SJSA1 (cell line): ENCODE measurements at regions not wholly inside any gene's neighbourhood (a gene's known extent, or its start where the extent isn't known, plus 50 kb on each side); places are given as distances from the start of the nearest gene placed in this dataset.

Source experiments
- DNase-seq, 2 experiments: peaks; one replicate each; pipeline ENCODE4 v3.0.0-alpha.2; 2015 to 2020; ENCODE audit warnings: low spot score in 2 of 2, low read depth in 1 of 2
- H3K27ac ChIP-seq: fragments of 250-450 bp; sonication (Bioruptor Pico); 2 replicates; pipeline ENCODE4 v1.5.1; 2020; ENCODE audit warnings: mild to moderate bottlenecking, moderate library complexity
- H3K27me3 ChIP-seq: fragments of 250-450 bp; sonication (Bioruptor Pico); replicated peaks from 2 replicates; pipeline ENCODE4 v1.5.1; 2020; ENCODE audit warnings: mild to moderate bottlenecking, moderate library complexity
- H3K36me3 ChIP-seq: fragments of 250-450 bp; sonication (Bioruptor Pico); 2 replicates; pipeline ENCODE4 v1.5.1; 2020; ENCODE audit warnings: mild to moderate bottlenecking
- H3K4me1 ChIP-seq: fragments of 250-450 bp; sonication (Bioruptor Pico); replicated peaks from 2 replicates; pipeline ENCODE4 v1.6.1; 2021; ENCODE audit warnings: mild to moderate bottlenecking
- H3K4me3 ChIP-seq: fragments of 250-450 bp; sonication (Bioruptor Pico); 2 replicates; pipeline ENCODE4 v1.5.1; 2020; ENCODE audit warnings: mild to moderate bottlenecking
- H3K9me3 ChIP-seq: fragments of 250-450 bp; sonication (Bioruptor Pico); replicated peaks from 2 replicates; pipeline ENCODE4 v1.5.1; 2020; ENCODE audit warnings: mild to moderate bottlenecking

DNA sequence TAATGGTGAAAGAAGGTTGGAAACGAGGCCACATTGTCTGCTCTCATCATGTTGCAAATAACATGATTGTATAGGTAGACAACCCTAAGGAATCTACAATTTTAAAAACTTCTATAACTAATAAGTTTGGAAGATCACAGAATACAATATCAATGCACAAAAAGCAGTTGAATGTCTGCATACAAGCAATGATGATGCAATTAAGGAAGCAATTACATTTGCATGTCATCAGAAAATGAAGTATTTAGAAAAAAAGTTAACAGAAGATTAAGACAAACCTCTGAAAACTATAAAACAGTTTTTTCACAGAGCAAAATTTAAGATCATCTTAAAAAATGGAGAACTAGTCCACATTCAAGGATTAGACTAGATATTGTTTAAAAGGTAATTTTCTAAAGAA is 181.1 kb downstream of the METTL4 start:
- H3K4me1 ChIP-seq = peaks cover 5% of the 10 kb centered on the region
- H3K4me3 ChIP-seq = no peak overlapping the region
- DNase-seq = no peak
- H3K27me3 ChIP-seq = no peaks in the 10 kb centered on the region
- H3K9me3 ChIP-seq = no peaks in the 10 kb centered on the region
- no peaks in the 10 kb centered on the region for H3K36me3 ChIP-seq
- H3K27ac ChIP-seq = no peak overlapping the region

DNA sequence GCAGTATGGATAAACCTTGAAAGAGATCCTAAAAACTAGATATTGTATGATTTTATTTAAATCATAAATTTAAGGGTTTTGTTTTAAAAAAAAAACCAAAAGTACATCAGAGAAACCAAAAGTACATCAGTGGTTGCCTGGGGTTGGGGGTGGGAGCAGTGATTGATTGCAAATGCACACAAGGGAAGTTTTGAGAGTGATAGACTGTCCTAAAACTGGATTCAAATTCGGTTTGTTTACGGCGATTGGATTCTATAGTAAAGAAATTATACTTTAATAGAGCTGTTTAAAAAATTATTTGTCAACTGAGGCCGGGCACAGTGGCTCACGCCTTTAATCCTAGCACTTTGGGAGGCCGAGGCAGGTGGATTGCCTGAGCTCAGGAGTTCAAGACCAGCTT is 179.8 kb downstream of the METTL4 start:
- H3K36me3 ChIP-seq = no peaks in the 10 kb centered on the region
- no peaks in the 10 kb centered on the region for H3K27me3 ChIP-seq
- no peak overlapping the region for H3K4me3 ChIP-seq
- peaks cover 19% of the 10 kb centered on the region for H3K4me1 ChIP-seq
- no peak overlapping the region for H3K27ac ChIP-seq
- H3K9me3 ChIP-seq = no peaks in the 10 kb centered on the region
- no peak for DNase-seq

DNA sequence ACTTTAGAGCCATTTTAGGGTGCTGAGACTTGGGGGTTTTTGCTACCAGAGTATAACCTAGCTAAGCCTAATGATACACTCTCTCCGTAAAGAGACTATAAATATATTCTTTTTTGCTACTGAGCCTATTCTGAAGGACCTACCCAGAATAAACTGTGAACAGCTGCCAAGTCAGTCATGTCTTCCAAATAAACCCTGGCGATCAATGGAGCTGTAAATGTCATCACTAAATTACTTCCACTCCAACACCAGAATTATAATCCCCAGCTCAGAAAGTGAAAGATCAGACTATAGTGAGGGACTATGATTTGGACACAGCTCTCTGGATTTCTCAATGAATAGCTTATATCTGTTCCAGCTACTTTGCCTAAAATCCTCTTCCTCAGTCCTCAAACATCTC is 178.9 kb downstream of the METTL4 start:
- no peaks in the 10 kb centered on the region for H3K9me3 ChIP-seq
- H3K27me3 ChIP-seq = no peaks in the 10 kb centered on the region
- DNase-seq = no peak
- peaks cover 21% of the 10 kb centered on the region for H3K4me1 ChIP-seq
- H3K36me3 ChIP-seq = no peaks in the 10 kb centered on the region
- no peak overlapping the region for H3K4me3 ChIP-seq
- no peak overlapping the region for H3K27ac ChIP-seq

DNA sequence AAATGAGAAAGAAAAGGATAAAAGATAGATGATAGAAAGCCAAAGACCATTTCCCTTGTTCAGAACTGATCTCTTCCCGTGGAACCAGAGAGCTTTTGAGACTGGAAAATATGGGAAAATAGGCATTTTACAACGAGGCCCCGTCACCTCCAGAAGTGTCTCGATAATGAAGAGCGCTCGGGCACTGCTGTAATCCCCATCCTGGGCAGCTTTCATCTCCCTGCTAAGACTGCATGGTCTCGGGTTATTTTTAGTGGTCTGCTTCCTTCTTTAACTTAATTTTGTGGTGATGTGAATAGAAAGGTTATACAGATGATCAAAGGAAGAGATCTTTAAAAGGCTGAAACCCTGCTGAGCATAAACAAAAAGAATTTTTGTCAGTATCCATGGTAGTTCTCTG is 176.6 kb downstream of the METTL4 start:
- no peak for DNase-seq
- H3K4me3 ChIP-seq = no peak overlapping the region
- H3K9me3 ChIP-seq = no peaks in the 10 kb centered on the region
- no peaks in the 10 kb centered on the region for H3K36me3 ChIP-seq
- no peak overlapping the region for H3K27ac ChIP-seq
- H3K4me1 ChIP-seq = peaks cover 21% of the 10 kb centered on the region
- no peaks in the 10 kb centered on the region for H3K27me3 ChIP-seq

DNA sequence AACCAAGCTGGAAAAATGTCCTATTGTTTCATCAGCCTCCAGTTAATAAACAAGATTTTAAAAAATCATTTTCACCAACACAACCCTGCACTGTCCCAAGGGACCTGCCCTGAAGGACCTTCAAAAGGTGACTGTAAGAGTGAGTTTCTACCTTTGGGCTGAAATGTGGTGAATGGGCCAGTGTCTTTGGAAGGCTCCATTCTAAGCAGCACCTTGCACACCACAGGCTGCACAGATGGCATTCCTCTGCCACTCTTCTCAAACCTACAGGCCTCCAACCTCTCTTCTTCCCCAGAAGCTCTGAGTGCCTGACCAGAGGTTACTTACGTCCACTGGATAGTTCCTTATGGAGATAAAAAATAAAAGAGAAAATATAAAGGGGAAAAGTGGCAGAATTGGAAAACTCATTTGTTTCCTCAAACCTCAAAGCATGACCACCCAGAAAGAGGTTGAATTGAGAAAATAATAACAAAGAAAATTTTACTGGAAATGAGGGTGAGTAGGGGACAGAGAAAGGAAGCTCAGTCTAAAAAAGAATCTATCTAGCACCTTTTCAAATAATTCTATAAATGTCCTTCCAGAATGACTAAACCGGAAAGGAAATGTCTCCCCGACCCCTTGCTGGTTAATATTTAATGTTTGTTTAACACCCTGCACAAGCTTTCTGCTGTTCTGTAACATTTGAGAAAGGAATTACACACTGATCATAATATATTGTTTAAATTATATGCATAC is 175.7 kb downstream of the METTL4 start:
- peaks cover 21% of the 10 kb centered on the region for H3K4me1 ChIP-seq
- peak overlapping the region; percentile 15; the same call in 1 of the 2 replicates for H3K27ac ChIP-seq

DNA sequence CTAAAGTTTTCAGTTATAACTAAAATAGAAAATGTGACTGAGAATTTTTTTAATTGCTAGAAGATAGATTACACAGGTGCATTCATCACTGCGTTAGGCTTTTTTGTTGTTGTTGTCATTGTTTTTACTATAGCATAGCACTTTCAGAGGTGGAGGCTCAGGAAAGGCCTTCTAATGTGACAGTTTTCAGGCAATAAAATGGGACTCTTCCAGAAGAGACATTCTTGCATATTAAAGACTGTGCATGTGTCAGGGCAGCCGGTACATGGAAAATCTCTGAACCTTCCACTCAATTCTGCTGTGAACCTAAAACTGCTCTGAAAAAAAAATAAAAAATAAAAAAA is 175.2 kb downstream of the METTL4 start:
- Histone ChIP-seq H3K27me3 (no peaks in the 10 kb centered on the region), H3K36me3 (no peaks in the 10 kb centered on the region), H3K4me3 (no peak overlapping the region), H3K9me3 (peaks cover 1% of the 10 kb centered on the region; the same call in 1 of the 2 replicates), H3K4me1 (peaks cover 21% of the 10 kb centered on the region), H3K27ac (no peak overlapping the region)
- no peak for DNase-seq

More for the DNA sequence above, 175.7 kb downstream of the METTL4 start:
- Histone ChIP-seq H3K9me3 (no peaks in the 10 kb centered on the region), H3K36me3 (no peaks in the 10 kb centered on the region), H3K27me3 (no peaks in the 10 kb centered on the region), H3K4me3 (no peak overlapping the region)
- peak in 1 of 2 experiments; percentile 50 for DNase-seq

DNA sequence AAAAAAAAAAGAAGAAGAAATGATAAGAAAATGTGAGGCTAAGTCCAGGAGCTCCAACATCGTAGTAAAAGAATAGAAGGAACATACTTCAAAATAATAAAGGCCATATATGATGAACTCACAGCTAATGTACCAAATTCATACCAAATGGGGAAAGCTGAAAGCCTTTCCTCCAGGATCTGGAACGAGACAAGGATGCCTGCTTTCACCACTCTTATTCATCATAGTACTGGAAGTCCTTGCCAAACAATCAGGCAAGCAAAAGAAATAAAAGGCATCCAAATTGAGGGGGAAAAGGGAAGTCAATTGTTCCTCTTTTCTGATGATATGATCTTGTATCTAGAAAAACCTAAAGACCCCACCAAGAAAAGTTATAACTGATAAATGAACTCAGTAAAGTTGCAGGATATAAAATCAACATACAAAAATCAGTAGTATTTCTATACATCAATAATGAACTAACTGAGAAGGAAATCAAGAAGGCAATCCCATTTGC is 170.6 kb downstream of the METTL4 start:
- Histone ChIP-seq H3K36me3 (no peaks in the 10 kb centered on the region), H3K27ac (no peak overlapping the region; the same call in 1 of the 2 replicates), H3K9me3 (peaks cover 3% of the 10 kb centered on the region; the same call in 1 of the 2 replicates), H3K27me3 (no peaks in the 10 kb centered on the region), H3K4me3 (no peak overlapping the region), H3K4me1 (peaks cover 37% of the 10 kb centered on the region)
- DNase-seq = no peak

DNA sequence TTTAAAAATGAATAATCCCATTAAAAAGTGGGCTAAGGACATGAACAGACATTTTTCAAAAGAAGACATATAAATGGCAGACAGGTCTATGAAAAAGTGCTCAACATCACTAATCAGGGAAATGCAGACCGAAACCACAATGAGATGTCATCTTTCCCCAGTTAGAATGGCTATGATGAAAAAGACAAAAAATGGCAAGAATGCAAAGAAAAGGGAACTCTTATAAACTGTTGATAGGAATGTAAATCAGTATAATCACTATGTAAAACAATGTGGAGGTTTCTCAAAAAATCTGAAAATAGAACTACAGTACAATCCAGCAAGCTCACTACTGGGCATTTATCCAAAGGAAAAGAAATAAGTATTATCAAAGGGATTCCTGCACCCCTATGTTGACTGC is 169.2 kb downstream of the METTL4 start:
- peaks cover 41% of the 10 kb centered on the region for H3K4me1 ChIP-seq
- DNase-seq = peak in 1 of 2 experiments; percentile 89
- peaks cover 3% of the 10 kb centered on the region; the same call in 1 of the 2 replicates for H3K9me3 ChIP-seq
- H3K4me3 ChIP-seq = no peak overlapping the region
- H3K36me3 ChIP-seq = no peaks in the 10 kb centered on the region
- H3K27me3 ChIP-seq = no peaks in the 10 kb centered on the region
- H3K27ac ChIP-seq = peak overlapping the region; percentile 80

DNA sequence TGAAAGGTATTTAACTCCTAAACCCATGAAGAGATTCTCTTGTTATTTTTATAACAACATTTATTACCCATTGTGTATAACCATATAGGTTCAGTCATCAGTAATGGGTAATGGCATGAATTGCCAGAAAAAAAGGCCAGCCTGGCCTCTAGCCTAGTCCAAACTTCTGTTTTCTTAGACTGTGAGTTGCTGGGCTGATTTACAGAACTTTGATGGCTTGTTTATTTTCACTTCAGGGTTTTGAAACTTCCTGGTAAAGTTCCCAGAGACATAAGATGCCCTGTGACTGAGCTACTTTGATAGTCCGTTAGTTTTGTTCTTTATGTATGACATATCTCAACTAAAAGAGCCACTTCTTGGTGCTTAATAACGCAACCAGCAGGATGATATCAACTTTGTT is 164.8 kb downstream of the METTL4 start:
- Histone ChIP-seq H3K27ac (peak overlapping the region; percentile 2; the same call in 1 of the 2 replicates), H3K9me3 (no peaks in the 10 kb centered on the region), H3K36me3 (no peaks in the 10 kb centered on the region), H3K4me3 (no peak overlapping the region), H3K27me3 (no peaks in the 10 kb centered on the region), H3K4me1 (peaks cover 40% of the 10 kb centered on the region)
- peak in 1 of 2 experiments; percentile 63 for DNase-seq

DNA sequence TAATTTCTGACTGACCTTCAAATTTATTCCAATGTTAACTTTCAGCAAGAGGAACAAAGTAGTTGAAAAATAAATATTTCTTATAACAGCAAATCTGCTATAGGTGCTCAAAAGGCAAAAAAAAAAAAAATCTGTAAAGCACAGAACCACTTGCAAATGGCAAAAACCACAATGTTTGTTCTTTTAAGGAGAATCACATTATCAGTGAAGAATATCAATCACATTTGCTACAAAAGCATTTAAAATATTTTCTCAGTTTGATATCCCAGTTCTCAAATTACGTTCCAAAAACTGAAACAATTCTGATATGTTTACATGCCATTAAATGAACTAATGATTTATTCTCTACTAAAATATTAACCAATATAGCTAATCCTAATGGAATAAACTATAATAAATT is 163.3 kb downstream of the METTL4 start:
- Histone ChIP-seq H3K27me3 (no peaks in the 10 kb centered on the region), H3K4me1 (peaks cover 28% of the 10 kb centered on the region), H3K4me3 (no peak overlapping the region), H3K36me3 (no peaks in the 10 kb centered on the region), H3K9me3 (no peaks in the 10 kb centered on the region), H3K27ac (no peak overlapping the region)
- no peak for DNase-seq

DNA sequence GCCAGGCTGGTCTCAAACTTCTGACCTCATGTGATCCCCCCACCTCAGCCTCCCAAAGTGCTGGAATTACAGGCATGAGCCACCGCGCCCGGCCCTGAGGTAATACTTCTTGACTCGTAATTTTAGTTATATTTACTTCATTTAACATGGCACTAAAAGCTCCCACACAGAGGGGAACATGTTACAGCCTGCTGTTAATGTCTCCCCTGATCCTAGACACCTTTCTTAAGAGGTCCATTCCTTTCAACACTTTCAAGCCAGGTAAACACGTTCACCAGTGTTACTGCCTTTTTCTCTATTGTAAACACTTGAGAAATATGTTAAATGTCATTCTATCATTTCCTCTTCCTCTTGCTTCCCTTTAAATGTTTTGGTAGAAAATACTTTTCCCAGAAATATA is 161.4 kb downstream of the METTL4 start:
- no peak overlapping the region for H3K4me3 ChIP-seq
- peaks cover 16% of the 10 kb centered on the region for H3K4me1 ChIP-seq
- no peak for DNase-seq
- no peak overlapping the region for H3K27ac ChIP-seq
- H3K9me3 ChIP-seq = no peaks in the 10 kb centered on the region
- H3K36me3 ChIP-seq = no peaks in the 10 kb centered on the region
- H3K27me3 ChIP-seq = no peaks in the 10 kb centered on the region

DNA sequence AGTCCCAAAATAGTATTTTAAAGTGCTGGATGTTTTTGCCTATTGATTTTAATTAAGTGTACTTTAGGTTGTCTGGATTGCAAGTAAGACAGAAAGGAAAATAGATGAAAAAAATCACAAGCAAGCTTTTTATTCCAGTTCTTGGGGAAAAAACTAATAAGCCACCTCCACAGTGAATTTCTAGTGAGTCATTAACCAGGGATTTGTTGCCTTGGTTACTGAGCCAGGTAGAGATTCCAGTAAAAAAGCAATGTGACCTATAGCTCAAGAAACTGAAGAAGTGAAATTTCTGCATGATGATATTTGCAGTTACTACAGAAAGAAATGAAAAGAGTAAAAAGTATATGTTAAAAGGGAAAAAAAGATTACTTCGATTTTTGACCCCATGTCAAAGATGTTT is 160.6 kb downstream of the METTL4 start:
- Histone ChIP-seq H3K27me3 (no peaks in the 10 kb centered on the region), H3K4me3 (no peak overlapping the region), H3K4me1 (peaks cover 15% of the 10 kb centered on the region), H3K9me3 (no peaks in the 10 kb centered on the region), H3K27ac (no peak overlapping the region), H3K36me3 (no peaks in the 10 kb centered on the region)
- no peak for DNase-seq

DNA sequence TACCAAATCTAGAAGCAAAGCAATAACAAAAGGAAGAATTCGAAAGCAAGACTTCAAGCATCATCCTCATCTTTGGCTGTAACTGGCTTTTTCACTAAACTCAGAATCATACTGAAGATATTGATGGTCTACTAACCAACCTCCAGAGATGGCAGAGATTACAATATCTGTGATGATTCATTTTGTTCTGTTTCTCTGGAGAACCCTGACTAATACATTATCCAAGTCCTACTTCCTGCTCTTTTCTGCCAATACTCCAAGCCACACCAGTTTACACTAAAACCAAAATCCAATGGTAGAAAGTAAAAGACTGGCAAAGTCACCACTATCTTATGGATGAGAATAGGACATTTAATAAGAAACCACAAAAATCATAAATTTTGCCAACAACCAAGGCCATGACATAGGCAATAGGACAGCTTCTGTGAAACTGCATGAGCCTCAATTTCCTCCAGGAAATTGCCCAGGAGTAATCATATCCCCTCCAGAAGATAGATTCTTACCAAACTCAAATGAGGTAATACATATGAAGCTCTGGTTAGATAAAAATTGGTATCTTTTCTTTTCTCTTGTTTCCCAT is 159.8 kb downstream of the METTL4 start:
- Histone ChIP-seq H3K27me3 (no peaks in the 10 kb centered on the region), H3K9me3 (no peaks in the 10 kb centered on the region), H3K27ac (no peak overlapping the region), H3K4me1 (peaks cover 7% of the 10 kb centered on the region), H3K4me3 (no peak overlapping the region), H3K36me3 (no peaks in the 10 kb centered on the region)
- DNase-seq = no peak

DNA sequence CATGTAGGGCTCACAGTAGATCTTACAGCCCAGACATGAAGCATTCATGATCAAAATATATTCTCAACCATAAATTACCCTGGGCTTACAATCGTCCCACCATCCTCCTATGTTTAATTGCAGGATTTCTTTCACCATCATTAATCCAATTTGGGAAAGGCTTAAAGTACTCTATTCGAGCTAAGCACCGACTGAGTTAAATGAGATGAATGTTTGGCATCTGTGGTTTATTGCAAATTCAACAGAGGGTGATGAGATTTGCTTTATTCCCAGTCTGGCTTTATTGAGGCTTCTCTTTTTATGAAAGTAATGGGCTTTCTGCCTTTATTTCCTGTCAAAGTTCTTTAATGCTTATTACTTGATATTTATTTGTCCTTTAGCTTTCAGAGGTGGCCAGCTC is 159.0 kb downstream of the METTL4 start:
- H3K9me3 ChIP-seq = no peaks in the 10 kb centered on the region
- no peak overlapping the region for H3K4me3 ChIP-seq
- H3K4me1 ChIP-seq = no peaks in the 10 kb centered on the region
- no peak overlapping the region for H3K27ac ChIP-seq
- DNase-seq = no peak
- no peaks in the 10 kb centered on the region for H3K27me3 ChIP-seq
- no peaks in the 10 kb centered on the region for H3K36me3 ChIP-seq
